ENCODE measurements at regions not wholly inside any gene's neighbourhood (a gene's known extent, or its start where the extent isn't known, plus 50 kb on each side); places are given as distances from the start of the nearest gene placed in this dataset.

GRCh38 chr5:166363087-166363760, 1928.2 kb upstream of the WWC1 start:
- TF ChIP-seq POLR2A (IDR thresholded peaks at IDR 0.05; ENCODE audit: insufficient read depth in 1 of 2, low read depth in 2 of 2, low read length in 2 of 2) (no peak), BHLHE40 (IDR thresholded peaks at IDR 0.05; ENCODE audit: low read length) (no peak), EZH2 (conservative IDR thresholded peaks at IDR 0.05; ENCODE audit: low read depth, low read length) (no peak), PHF8 (CRISPR knock-in tag; IDR thresholded peaks at IDR 0.05) (no peak), ZNF510 (CRISPR knock-in tag; IDR thresholded peaks at IDR 0.05; ENCODE audit: low read depth) (no peak), ZNF703 (CRISPR knock-in tag; IDR thresholded peaks at IDR 0.05; ENCODE audit: borderline replicate concordance) (no peak), PATZ1 (CRISPR knock-in tag; IDR thresholded peaks at IDR 0.05) (no peak), ETS1 (CRISPR knock-in tag; IDR thresholded peaks at IDR 0.05) (no peak), CTCF (CRISPR knock-in tag; IDR thresholded peaks at IDR 0.05) (no peak)
